ENCODE measurements at regions not wholly inside any gene's neighbourhood (a gene's known extent, or its start where the extent isn't known, plus 50 kb on each side); places are given as distances from the start of the nearest gene placed in this dataset.

DNA sequence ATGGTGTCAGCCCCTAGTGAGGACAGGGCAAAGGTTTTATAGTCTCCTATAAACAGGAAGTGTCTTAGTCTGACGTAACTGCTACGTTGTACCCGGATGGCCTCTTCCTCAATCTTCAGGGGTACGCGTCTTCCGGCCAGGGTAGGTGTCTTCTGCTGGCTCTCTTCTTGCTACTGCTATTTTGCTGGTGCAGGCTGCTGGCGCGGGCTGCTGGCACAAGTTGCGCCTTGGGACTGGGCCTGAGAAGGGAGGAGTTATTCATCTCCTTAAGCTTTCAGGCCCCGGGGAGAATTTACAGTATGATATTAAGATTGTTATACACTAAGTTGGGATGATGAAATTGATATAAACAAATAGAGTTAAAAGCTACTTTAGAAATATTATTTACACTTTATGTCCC, 74.4 kb downstream of the HDGFL1 start:
- TF ChIP-seq CTCF (IDR thresholded peaks at IDR 0.05; ENCODE audit: poor library complexity, severe bottlenecking), result no peak
- no peak for TF ChIP-seq RAD21 (conservative IDR thresholded peaks at IDR 0.05)
- no peak for TF ChIP-seq POLR2AphosphoS5 (IDR thresholded peaks at IDR 0.05)
- no peak for TF ChIP-seq SMC3 (conservative IDR thresholded peaks at IDR 0.05; ENCODE audit: poor library complexity)

Measured in neural cell (in vitro differentiated cells).